MCF 10A (cell line): ENCODE measurements at regions not wholly inside any gene's neighbourhood (a gene's known extent, or its start where the extent isn't known, plus 50 kb on each side); places are given as distances from the start of the nearest gene placed in this dataset.

ENCODE experiments used
- BruUV-seq: library from RNA; stranded (reverse); fragments of 400-500 nt; replicated peaks from 2 replicates; lab custom pipeline; 2021; lab: Mats Ljungman, UMichigan
- CTCF ChIA-PET: fragments of 300-600 bp; sonication (Branson Sonifier 250); formaldehyde crosslinking; extraction: SDS; loops from one replicate; lab custom pipeline; 2021; ENCODE audit warnings: antibody characterized with exemption, inconsistent platforms; lab: Yijun Ruan, JAX
- POLR2A ChIA-PET: fragments of 300-600, 350-650 bp; sonication (Branson Sonifier 250); formaldehyde crosslinking; extraction: SDS; loops from one replicate; lab custom pipeline; 2020; ENCODE audit warnings: antibody characterized with exemption, inconsistent platforms; lab: Yijun Ruan, JAX
- DNase-seq: peaks from one replicate; pipeline ENCODE4 v3.0.0-alpha.2; 2018; ENCODE audit not compliant: unreplicated experiment
- H3K27ac Mint-ChIP-seq: one replicate; pipeline ENCODE4 v1.8.0; 2022; ENCODE audit warnings: mild to moderate bottlenecking, low read depth, mixed read lengths; ENCODE audit not compliant: unreplicated experiment
- H3K27me3 Mint-ChIP-seq: one replicate; pipeline ENCODE4 v1.8.0; 2022; ENCODE audit warnings: mixed read lengths; ENCODE audit not compliant: insufficient read depth, unreplicated experiment
- H3K36me3 Mint-ChIP-seq: one replicate; pipeline ENCODE4 v1.8.0; 2022; ENCODE audit warnings: mild to moderate bottlenecking, moderate library complexity, mixed read lengths; ENCODE audit not compliant: insufficient read depth, unreplicated experiment
- H3K4me1 Mint-ChIP-seq: one replicate; pipeline ENCODE4 v1.8.0; 2022; ENCODE audit warnings: mixed read lengths; ENCODE audit not compliant: insufficient read depth, unreplicated experiment
- H3K4me3 Mint-ChIP-seq: one replicate; pipeline ENCODE4 v1.8.0; 2022; ENCODE audit warnings: mild to moderate bottlenecking, moderate library complexity, mixed read lengths; ENCODE audit not compliant: unreplicated experiment
- H3K9me3 Mint-ChIP-seq: one replicate; pipeline ENCODE4 v1.8.0; 2022; ENCODE audit warnings: mixed read lengths; ENCODE audit not compliant: unreplicated experiment
- intact Hi-C: fragments of 100-400 bp; cut with micrococcal nuclease; formaldehyde crosslinking; loops from 2 replicates; pipeline ENCODE4 v1.14.1; 2022
- TF ChIP-seq, protein P1 (sequence below): fragments of 200-600 bp; IDR thresholded peaks from one replicate; pipeline ENCODE4 v1.8.0; 2022; ENCODE audit warnings: antibody characterized with exemption, mild to moderate bottlenecking; ENCODE audit not compliant: unreplicated experiment

GRCh38 chr1:25027822-25028586, 97.9 kb upstream of the RUNX3 start:
- Mint-ChIP-seq H3K27ac (no peak overlapping the region), H3K4me3 (no peak overlapping the region), H3K4me1 (peaks cover 16% of the 10 kb centered on the region), H3K27me3 (no peaks in the 10 kb centered on the region), H3K9me3 (no peaks in the 10 kb centered on the region), H3K36me3 (peaks cover 10% of the 10 kb centered on the region)
- TF ChIP-seq, protein P1, sequence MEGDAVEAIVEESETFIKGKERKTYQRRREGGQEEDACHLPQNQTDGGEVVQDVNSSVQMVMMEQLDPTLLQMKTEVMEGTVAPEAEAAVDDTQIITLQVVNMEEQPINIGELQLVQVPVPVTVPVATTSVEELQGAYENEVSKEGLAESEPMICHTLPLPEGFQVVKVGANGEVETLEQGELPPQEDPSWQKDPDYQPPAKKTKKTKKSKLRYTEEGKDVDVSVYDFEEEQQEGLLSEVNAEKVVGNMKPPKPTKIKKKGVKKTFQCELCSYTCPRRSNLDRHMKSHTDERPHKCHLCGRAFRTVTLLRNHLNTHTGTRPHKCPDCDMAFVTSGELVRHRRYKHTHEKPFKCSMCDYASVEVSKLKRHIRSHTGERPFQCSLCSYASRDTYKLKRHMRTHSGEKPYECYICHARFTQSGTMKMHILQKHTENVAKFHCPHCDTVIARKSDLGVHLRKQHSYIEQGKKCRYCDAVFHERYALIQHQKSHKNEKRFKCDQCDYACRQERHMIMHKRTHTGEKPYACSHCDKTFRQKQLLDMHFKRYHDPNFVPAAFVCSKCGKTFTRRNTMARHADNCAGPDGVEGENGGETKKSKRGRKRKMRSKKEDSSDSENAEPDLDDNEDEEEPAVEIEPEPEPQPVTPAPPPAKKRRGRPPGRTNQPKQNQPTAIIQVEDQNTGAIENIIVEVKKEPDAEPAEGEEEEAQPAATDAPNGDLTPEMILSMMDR = no peak
- no TSS peak for BruUV-seq
- ChIA-PET CTCF (interaction anchor here (0.7 to 2.5 kb wide), 2 partner anchors 10 to 132 kb away, joined by 3 to 9 read pairs; no protein-coding TSS in a partner anchor), POLR2A (no interaction called here)
- intact Hi-C loops = no loop called here
- DNase-seq = no peak

GRCh38 chr1:25026730-25027450, 96.8 kb upstream of the RUNX3 start:
- ChIA-PET POLR2A (no interaction called here), CTCF (interaction anchor here (0.9 to 1.1 kb wide), 2 partner anchors 10 to 76 kb away, joined by 4 to 8 read pairs; no protein-coding TSS in a partner anchor)
- TF ChIP-seq, protein P1 = no peak
- no TSS peak for BruUV-seq
- no peak overlapping the region for H3K27ac Mint-ChIP-seq
- intact Hi-C loops = no loop called here
- H3K36me3 Mint-ChIP-seq = peaks cover 10% of the 10 kb centered on the region
- H3K9me3 Mint-ChIP-seq = no peaks in the 10 kb centered on the region
- H3K27me3 Mint-ChIP-seq = no peaks in the 10 kb centered on the region
- no peak overlapping the region for H3K4me3 Mint-ChIP-seq
- H3K4me1 Mint-ChIP-seq = peaks cover 13% of the 10 kb centered on the region
- no peak for DNase-seq

- POLR2A ChIA-PET = no interaction called here
Observed at GRCh38 chr1:25026304-25026703, 96.2 kb upstream of the RUNX3 start.

More at GRCh38 chr1:25026304-25026703, 96.2 kb upstream of the RUNX3 start:
- Mint-ChIP-seq H3K36me3 (peaks cover 10% of the 10 kb centered on the region), H3K9me3 (no peaks in the 10 kb centered on the region), H3K4me1 (peaks cover 13% of the 10 kb centered on the region), H3K27ac (no peak overlapping the region), H3K27me3 (no peaks in the 10 kb centered on the region), H3K4me3 (no peak overlapping the region)
- CTCF ChIA-PET = interaction anchor here (0.7 to 1.1 kb wide), 3 partner anchors 11 to 177 kb away, joined by 3 to 8 read pairs (median 4); no protein-coding TSS in a partner anchor
- BruUV-seq = no TSS peak
- intact Hi-C loops = no loop called here
- no peak for DNase-seq
- TF ChIP-seq, protein P1 = no peak
